Activated T-cell treated with anti-CD3 and anti-CD28 coated beads, Interleukin-2, amount 50 U/mL, for 4 hours (primary cell): ENCODE measurements at regions not wholly inside any gene's neighbourhood (a gene's known extent, or its start where the extent isn't known, plus 50 kb on each side); places are given as distances from the start of the nearest gene placed in this dataset.
A peak's percentile ranks its signal among the peaks of the same experiment; 100 is the strongest.

Experiments
- ATAC-seq, 2 donors: fragments of 200-7000 bp; cut with Tn5 transposase; one replicate each; pipeline ENCODE4 v1.10.0; 2021
- DNase-seq: peaks from one replicate; pipeline ENCODE4 v3.0.0-alpha.2; 2020
- H3K27me3 Mint-ChIP-seq: one replicate; pipeline ENCODE4 v1.8.0; 2021; ENCODE audit warnings: low read depth, mixed read lengths
- H3K36me3 Mint-ChIP-seq: one replicate; pipeline ENCODE4 v1.8.0; 2022; ENCODE audit warnings: mixed read lengths; ENCODE audit not compliant: insufficient read depth
- H3K4me1 Mint-ChIP-seq: one replicate; pipeline ENCODE4 v1.8.0; 2021; ENCODE audit warnings: low read depth, mixed read lengths
- H3K4me3 Mint-ChIP-seq: one replicate; pipeline ENCODE4 v1.8.0; 2021; ENCODE audit warnings: mild to moderate bottlenecking, moderate library complexity, mixed read lengths
- H3K9me3 Mint-ChIP-seq: one replicate; pipeline ENCODE4 v1.8.0; 2021; ENCODE audit warnings: mixed read lengths

- Mint-ChIP-seq H3K4me3 (no peak overlapping the region), H3K27me3 (no peaks in the 10 kb centered on the region), H3K36me3 (no peaks in the 10 kb centered on the region), H3K9me3 (no peaks in the 10 kb centered on the region), H3K4me1 (peaks cover 12% of the 10 kb centered on the region)
- ATAC-seq (no peak), DNase-seq (no peak)
Observed at GRCh38 chr11:110375351-110375750, 54.4 kb upstream of the FDX1 start.

GRCh38 chr11:110376021-110376420 lies 53.7 kb upstream of the FDX1 start:
- ATAC-seq = no peak
- no peaks in the 10 kb centered on the region for H3K36me3 Mint-ChIP-seq
- no peaks in the 10 kb centered on the region for H3K9me3 Mint-ChIP-seq
- peaks cover 12% of the 10 kb centered on the region for H3K4me1 Mint-ChIP-seq
- DNase-seq = no peak
- no peak overlapping the region for H3K4me3 Mint-ChIP-seq
- no peaks in the 10 kb centered on the region for H3K27me3 Mint-ChIP-seq

GRCh38 chr11:110376711-110377324 lies 52.9 kb upstream of the FDX1 start:
- H3K36me3 Mint-ChIP-seq = no peaks in the 10 kb centered on the region
- H3K4me1 Mint-ChIP-seq = peaks cover 12% of the 10 kb centered on the region
- H3K4me3 Mint-ChIP-seq = no peak overlapping the region
- H3K9me3 Mint-ChIP-seq = no peaks in the 10 kb centered on the region
- peak in 1 of 2 donors; percentile 23 for ATAC-seq
- no peak for DNase-seq
- no peaks in the 10 kb centered on the region for H3K27me3 Mint-ChIP-seq

GRCh38 chr11:110377434-110377833 lies 52.3 kb upstream of the FDX1 start:
- Mint-ChIP-seq H3K4me1 (peaks cover 12% of the 10 kb centered on the region), H3K4me3 (no peak overlapping the region), H3K36me3 (no peaks in the 10 kb centered on the region), H3K9me3 (no peaks in the 10 kb centered on the region), H3K27me3 (no peaks in the 10 kb centered on the region)
- DNase-seq (no peak), ATAC-seq (no peak)

- H3K36me3 Mint-ChIP-seq = no peaks in the 10 kb centered on the region
- ATAC-seq = no peak
- H3K4me3 Mint-ChIP-seq = no peak overlapping the region
Observed at GRCh38 chr11:110379261-110379660, 50.5 kb upstream of the FDX1 start.

GRCh38 chr11:110379936-110380335 lies 49.8 kb upstream of the FDX1 start:
- DNase-seq (no peak), ATAC-seq (no peak)
- Mint-ChIP-seq H3K36me3 (no peaks in the 10 kb centered on the region), H3K27me3 (no peaks in the 10 kb centered on the region), H3K4me3 (no peak overlapping the region), H3K4me1 (peaks cover 4% of the 10 kb centered on the region), H3K9me3 (no peaks in the 10 kb centered on the region)

More at GRCh38 chr11:110379261-110379660, 50.5 kb upstream of the FDX1 start:
- Mint-ChIP-seq H3K4me1 (peaks cover 4% of the 10 kb centered on the region), H3K27me3 (no peaks in the 10 kb centered on the region), H3K9me3 (no peaks in the 10 kb centered on the region)
- no peak for DNase-seq
